ENCODE measurements at regions not wholly inside any gene's neighbourhood (a gene's known extent, or its start where the extent isn't known, plus 50 kb on each side); places are given as distances from the start of the nearest gene placed in this dataset.

- Mint-ChIP-seq H3K9me3 (peaks cover 6% of the 10 kb centered on the region), H3K4me1 (no peaks in the 10 kb centered on the region), H3K27me3 (no peaks in the 10 kb centered on the region), H3K4me3 (no peak overlapping the region), H3K27ac (no peak overlapping the region), H3K36me3 (ENCODE audit: low read depth) (no peaks in the 10 kb centered on the region)
- no peak for DNase-seq
- ChIA-PET POLR2A (no interaction called here), CTCF (no interaction called here)
Measured at GRCh38 chr11:115587718-115588342, 83.6 kb upstream of the CADM1 start.

GRCh38 chr11:115585361-115586024 lies 81.3 kb upstream of the CADM1 start:
- H3K36me3 Mint-ChIP-seq (ENCODE audit: low read depth), result no peaks in the 10 kb centered on the region
- no peak for DNase-seq
- H3K4me1 Mint-ChIP-seq, result no peaks in the 10 kb centered on the region
- no peak overlapping the region for H3K4me3 Mint-ChIP-seq
- H3K27me3 Mint-ChIP-seq, result no peaks in the 10 kb centered on the region
- ChIA-PET POLR2A (no interaction called here), CTCF (no interaction called here)
- H3K27ac Mint-ChIP-seq, result no peak overlapping the region
- peaks cover 8% of the 10 kb centered on the region for H3K9me3 Mint-ChIP-seq

- no peak overlapping the region for H3K27ac Mint-ChIP-seq
- H3K36me3 Mint-ChIP-seq (ENCODE audit: low read depth), result no peaks in the 10 kb centered on the region
- H3K9me3 Mint-ChIP-seq, result peaks cover 2% of the 10 kb centered on the region
- H3K4me3 Mint-ChIP-seq, result no peak overlapping the region
- ChIA-PET CTCF (no interaction called here), POLR2A (no interaction called here)
- no peaks in the 10 kb centered on the region for H3K4me1 Mint-ChIP-seq
- no peak for DNase-seq
- no peaks in the 10 kb centered on the region for H3K27me3 Mint-ChIP-seq
Measured at GRCh38 chr11:115581871-115582639, 77.8 kb upstream of the CADM1 start.

GRCh38 chr11:115580927-115581680 lies 76.9 kb upstream of the CADM1 start:
- ChIA-PET CTCF (no interaction called here), POLR2A (no interaction called here)
- DNase-seq, result no peak

GRCh38 chr11:115580416-115580815 lies 76.2 kb upstream of the CADM1 start:
- H3K9me3 Mint-ChIP-seq, result peaks cover 2% of the 10 kb centered on the region
- POLR2A ChIA-PET, result no interaction called here
- DNase-seq, result no peak
- H3K4me3 Mint-ChIP-seq, result no peak overlapping the region
- no peak overlapping the region for H3K27ac Mint-ChIP-seq
- no peaks in the 10 kb centered on the region for H3K4me1 Mint-ChIP-seq
- CTCF ChIA-PET, result no interaction called here
- H3K36me3 Mint-ChIP-seq (ENCODE audit: low read depth), result no peaks in the 10 kb centered on the region
- no peaks in the 10 kb centered on the region for H3K27me3 Mint-ChIP-seq

More at GRCh38 chr11:115580927-115581680, 76.9 kb upstream of the CADM1 start:
- no peaks in the 10 kb centered on the region for H3K4me1 Mint-ChIP-seq
- no peaks in the 10 kb centered on the region for H3K27me3 Mint-ChIP-seq
- no peaks in the 10 kb centered on the region for H3K36me3 Mint-ChIP-seq (ENCODE audit: low read depth)
- peaks cover 2% of the 10 kb centered on the region for H3K9me3 Mint-ChIP-seq
- H3K4me3 Mint-ChIP-seq, result no peak overlapping the region
- no peak overlapping the region for H3K27ac Mint-ChIP-seq

GRCh38 chr11:115579181-115579825 lies 75.1 kb upstream of the CADM1 start:
- no peak overlapping the region for H3K4me3 Mint-ChIP-seq
- H3K4me1 Mint-ChIP-seq, result no peaks in the 10 kb centered on the region
- H3K27me3 Mint-ChIP-seq, result no peaks in the 10 kb centered on the region
- peaks cover 2% of the 10 kb centered on the region for H3K9me3 Mint-ChIP-seq
- ChIA-PET CTCF (interaction anchor here (0.5 kb wide), 1 partner anchor 8 kb away, joined by 5 read pairs; no protein-coding TSS in a partner anchor), POLR2A (no interaction called here)
- no peaks in the 10 kb centered on the region for H3K36me3 Mint-ChIP-seq (ENCODE audit: low read depth)
- no peak overlapping the region for H3K27ac Mint-ChIP-seq
- DNase-seq, result no peak

GRCh38 chr11:115578275-115578674 lies 74.1 kb upstream of the CADM1 start:
- Mint-ChIP-seq H3K4me3 (no peak overlapping the region), H3K36me3 (ENCODE audit: low read depth) (no peaks in the 10 kb centered on the region), H3K4me1 (no peaks in the 10 kb centered on the region), H3K27me3 (no peaks in the 10 kb centered on the region), H3K27ac (no peak overlapping the region), H3K9me3 (peaks cover 2% of the 10 kb centered on the region)
- POLR2A ChIA-PET, result no interaction called here
- CTCF ChIA-PET, result no interaction called here
- DNase-seq, result no peak

GRCh38 chr11:115577701-115578100 lies 73.5 kb upstream of the CADM1 start:
- H3K9me3 Mint-ChIP-seq, result peaks cover 2% of the 10 kb centered on the region
- DNase-seq, result no peak
- no peaks in the 10 kb centered on the region for H3K36me3 Mint-ChIP-seq (ENCODE audit: low read depth)
- CTCF ChIA-PET, result no interaction called here
- no peak overlapping the region for H3K27ac Mint-ChIP-seq
- no peaks in the 10 kb centered on the region for H3K4me1 Mint-ChIP-seq
- POLR2A ChIA-PET, result no interaction called here
- H3K27me3 Mint-ChIP-seq, result no peaks in the 10 kb centered on the region
- H3K4me3 Mint-ChIP-seq, result no peak overlapping the region

GRCh38 chr11:115576606-115577380 lies 72.6 kb upstream of the CADM1 start:
- H3K4me1 Mint-ChIP-seq, result no peaks in the 10 kb centered on the region
- CTCF ChIA-PET, result interaction anchor here (0.7 kb wide), 1 partner anchor 106 kb away, joined by 3 read pairs; no protein-coding TSS in a partner anchor
- H3K27me3 Mint-ChIP-seq, result no peaks in the 10 kb centered on the region
- no peak overlapping the region for H3K4me3 Mint-ChIP-seq
- no peaks in the 10 kb centered on the region for H3K36me3 Mint-ChIP-seq (ENCODE audit: low read depth)
- POLR2A ChIA-PET, result no interaction called here
- H3K9me3 Mint-ChIP-seq, result no peaks in the 10 kb centered on the region
- DNase-seq, result no peak
- no peak overlapping the region for H3K27ac Mint-ChIP-seq

- H3K9me3 Mint-ChIP-seq, result no peaks in the 10 kb centered on the region
- DNase-seq, result no peak
- no peak overlapping the region for H3K4me3 Mint-ChIP-seq
- H3K27me3 Mint-ChIP-seq, result no peaks in the 10 kb centered on the region
- POLR2A ChIA-PET, result no interaction called here
- H3K4me1 Mint-ChIP-seq, result no peaks in the 10 kb centered on the region
- no peaks in the 10 kb centered on the region for H3K36me3 Mint-ChIP-seq (ENCODE audit: low read depth)
- H3K27ac Mint-ChIP-seq, result no peak overlapping the region
- CTCF ChIA-PET, result no interaction called here
Measured at GRCh38 chr11:115572551-115572950, 68.3 kb upstream of the CADM1 start.

GRCh38 chr11:115566180-115566764 lies 62.1 kb upstream of the CADM1 start:
- no peak for DNase-seq
- Mint-ChIP-seq H3K4me3 (no peak overlapping the region), H3K27ac (no peak overlapping the region), H3K36me3 (ENCODE audit: low read depth) (no peaks in the 10 kb centered on the region), H3K27me3 (no peaks in the 10 kb centered on the region), H3K4me1 (no peaks in the 10 kb centered on the region), H3K9me3 (no peaks in the 10 kb centered on the region)
- CTCF ChIA-PET, result no interaction called here
- POLR2A ChIA-PET, result no interaction called here

GRCh38 chr11:115564851-115565250 lies 60.6 kb upstream of the CADM1 start:
- Mint-ChIP-seq H3K9me3 (no peaks in the 10 kb centered on the region), H3K27me3 (no peaks in the 10 kb centered on the region), H3K4me1 (no peaks in the 10 kb centered on the region), H3K36me3 (ENCODE audit: low read depth) (no peaks in the 10 kb centered on the region), H3K4me3 (no peak overlapping the region), H3K27ac (no peak overlapping the region)
- CTCF ChIA-PET, result no interaction called here
- no peak for DNase-seq
- POLR2A ChIA-PET, result no interaction called here

Measured in activated CD4-positive, alpha-beta T cell treated with anti-CD3 and anti-CD28 coated beads, Interleukin-2, amount 10 ng/mL, durations not matched to agents 7 days and 5 days (primary cell).